ENCODE measurements at regions not wholly inside any gene's neighbourhood (a gene's known extent, or its start where the extent isn't known, plus 50 kb on each side); places are given as distances from the start of the nearest gene placed in this dataset.
"Not testable (repeated sequence)": the region's sequence is repeated elsewhere in the genome, so short reads cannot be mapped to it uniquely, and the experiment has no call there.

- peak; percentile 55 for DNase-seq (ENCODE audit: low spot score)
Observed at GRCh38 chr14:46147452-46147851, 504.1 kb downstream of the RPL10L start.

DNA sequence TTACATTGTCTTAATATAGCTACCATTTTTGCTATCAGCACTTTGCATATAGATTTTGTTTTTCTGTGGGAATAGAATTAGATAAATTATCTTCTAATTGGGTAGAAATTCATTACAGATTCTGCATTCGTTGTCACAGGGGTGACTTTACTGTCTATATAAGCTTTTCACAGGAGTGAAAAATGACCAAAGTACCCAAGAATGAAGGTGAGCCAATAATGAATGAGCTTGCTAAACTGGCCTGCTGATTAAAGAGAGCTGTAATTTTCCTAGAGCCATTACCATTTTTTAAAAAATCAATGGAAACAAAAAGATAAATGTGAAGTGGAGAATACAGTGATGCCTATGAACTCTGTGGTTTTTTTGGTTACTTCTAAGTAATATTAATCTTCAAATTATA, 504.6 kb downstream of the RPL10L start:
- no peak for DNase-seq (ENCODE audit: low spot score)

GRCh38 chr14:46140445-46140844, 511.1 kb downstream of the RPL10L start:
- no peak for DNase-seq (ENCODE audit: low spot score)

- no peak for DNase-seq (ENCODE audit: low spot score)
Observed at GRCh38 chr14:46139649-46140048, 511.9 kb downstream of the RPL10L start.

DNA sequence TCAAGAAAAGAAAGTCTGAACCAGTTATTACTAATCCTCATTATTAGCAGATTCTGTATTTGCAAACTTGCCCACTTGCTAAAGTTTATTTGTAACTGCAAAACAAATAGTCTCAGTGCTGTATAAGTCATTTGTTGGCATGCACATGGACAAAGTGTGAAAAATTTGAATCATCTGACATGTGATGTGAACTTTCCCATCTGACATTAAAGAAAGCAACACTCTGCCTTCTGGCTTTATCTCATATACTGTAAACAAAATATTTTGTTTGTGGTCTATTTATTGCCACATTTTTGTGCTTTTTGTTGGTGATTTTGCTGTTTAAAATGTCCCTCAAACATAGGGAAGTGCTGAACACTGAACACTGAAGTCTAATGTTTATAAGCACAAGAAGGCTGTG, 513.8 kb downstream of the RPL10L start:
- DNase-seq (ENCODE audit: low spot score), result no peak

- DNase-seq (ENCODE audit: low spot score), result no peak
Observed at GRCh38 chr14:46136456-46136855, 515.1 kb downstream of the RPL10L start.

GRCh38 chr14:46108228-46108627, 543.4 kb downstream of the RPL10L start:
- DNase-seq (ENCODE audit: low spot score), result no peak

GRCh38 chr14:46100901-46101300, 550.7 kb downstream of the RPL10L start:
- not testable (repeated sequence) for DNase-seq (ENCODE audit: low spot score)

- DNase-seq (ENCODE audit: low spot score), result no peak
Observed at GRCh38 chr14:46091819-46092218, 559.8 kb downstream of the RPL10L start.

DNA sequence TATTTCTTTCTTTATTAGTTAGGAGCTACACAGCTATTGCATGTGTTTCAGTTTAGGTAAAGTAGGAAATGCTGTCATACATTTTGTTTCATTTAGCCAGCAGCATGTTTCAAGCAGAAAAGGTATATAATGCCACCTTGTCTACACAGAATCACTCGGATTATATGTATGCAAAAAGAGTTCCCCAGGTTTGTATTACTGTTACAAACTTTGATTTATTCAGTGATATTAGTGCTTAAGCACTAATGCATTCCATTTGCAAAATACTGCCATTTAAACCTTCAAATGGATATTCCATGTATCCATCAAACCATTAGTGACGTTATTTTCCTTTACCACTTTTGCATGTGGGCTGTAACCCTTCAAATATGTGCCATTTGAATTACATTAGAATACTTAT, 564.0 kb downstream of the RPL10L start:
- no peak for DNase-seq (ENCODE audit: low spot score)

DNA sequence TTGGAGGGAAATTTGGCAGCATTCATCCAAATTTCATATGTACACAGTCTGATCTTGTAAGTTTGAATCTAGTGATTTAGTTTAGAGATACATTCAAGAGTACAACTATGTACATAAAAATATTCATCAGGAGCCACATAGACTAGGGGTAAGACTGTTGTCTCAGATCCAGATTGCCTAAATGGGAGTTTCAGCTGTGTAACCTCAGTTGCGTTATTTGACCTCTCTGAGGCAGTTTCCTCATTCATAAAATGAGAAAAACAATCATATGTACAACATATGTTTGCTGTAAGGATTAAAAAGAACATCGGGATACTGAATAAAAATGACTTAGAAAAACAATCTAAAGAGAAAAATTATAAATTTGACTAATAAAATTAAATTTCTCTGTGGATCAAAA, 577.5 kb downstream of the RPL10L start:
- DNase-seq (ENCODE audit: low spot score), result no peak

DNA sequence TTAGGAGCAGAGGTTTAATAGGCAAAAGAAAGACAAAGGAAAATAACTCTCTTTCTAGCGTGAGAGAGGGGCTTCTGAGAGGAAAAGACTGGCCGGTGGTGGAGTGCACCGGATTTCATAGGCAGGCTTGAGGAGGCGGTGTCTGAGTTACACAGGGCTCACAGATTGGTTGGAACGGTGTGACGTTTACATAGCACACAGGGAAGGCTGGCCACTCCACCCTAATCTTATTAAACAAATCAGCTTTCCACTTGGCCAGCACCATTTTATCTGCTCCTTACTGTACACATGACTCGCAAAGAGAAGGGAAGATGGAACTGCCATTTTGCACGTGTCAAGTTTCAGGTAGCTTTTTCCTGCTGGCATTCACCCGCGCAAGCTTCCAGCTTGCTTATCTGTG, 587.7 kb downstream of the RPL10L start:
- no peak for DNase-seq (ENCODE audit: low spot score)

DNA sequence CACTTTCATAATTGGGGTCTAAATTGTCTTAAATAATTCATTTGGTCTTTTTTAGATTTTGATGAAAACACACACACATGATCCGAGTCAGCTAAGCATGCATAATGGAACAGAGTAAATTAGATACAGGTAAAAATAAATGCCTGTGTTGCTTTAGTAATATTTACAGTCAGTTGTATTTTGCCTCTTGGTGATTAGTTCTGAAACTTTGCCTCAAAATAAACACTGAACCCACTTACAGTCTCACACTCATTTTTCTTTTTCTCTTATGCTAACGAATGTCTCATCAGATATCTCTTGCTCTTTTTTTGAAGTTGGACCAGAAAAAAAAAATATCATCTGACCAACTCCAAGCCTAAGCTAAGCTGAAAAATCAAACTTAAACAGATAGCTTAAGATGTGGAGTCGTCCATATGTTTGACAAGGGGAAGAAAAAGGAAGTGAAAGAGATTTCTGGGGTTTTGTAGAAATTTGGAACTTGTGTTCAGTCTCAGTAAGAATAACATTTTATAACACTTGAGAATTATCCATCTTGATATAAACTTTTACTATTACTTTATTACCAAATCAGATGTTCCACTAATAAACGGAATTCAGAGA, 592.5 kb downstream of the RPL10L start:
- no peak for DNase-seq (ENCODE audit: low spot score)

DNA sequence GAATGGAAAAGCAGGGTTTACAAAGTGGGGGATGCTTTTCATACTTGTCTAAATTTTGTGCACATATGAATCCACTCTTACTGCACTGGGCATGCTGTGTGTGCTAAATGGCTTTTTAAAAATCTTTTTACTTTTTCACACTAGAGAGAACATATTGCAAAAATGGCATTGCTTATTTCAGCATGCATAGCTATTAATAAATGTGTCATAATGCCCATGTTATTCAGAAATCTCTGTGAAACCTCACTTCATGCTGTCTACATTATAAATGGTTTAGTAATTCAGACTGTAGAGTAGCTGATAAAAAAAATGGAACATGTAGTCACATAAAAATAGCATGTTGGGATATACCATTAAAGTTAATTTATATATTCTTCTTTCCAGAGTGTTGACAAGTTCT, 593.8 kb downstream of the RPL10L start:
- no peak for DNase-seq (ENCODE audit: low spot score)

GRCh38 chr14:46054526-46054925, 597.1 kb downstream of the RPL10L start:
- DNase-seq (ENCODE audit: low spot score), result no peak

DNA sequence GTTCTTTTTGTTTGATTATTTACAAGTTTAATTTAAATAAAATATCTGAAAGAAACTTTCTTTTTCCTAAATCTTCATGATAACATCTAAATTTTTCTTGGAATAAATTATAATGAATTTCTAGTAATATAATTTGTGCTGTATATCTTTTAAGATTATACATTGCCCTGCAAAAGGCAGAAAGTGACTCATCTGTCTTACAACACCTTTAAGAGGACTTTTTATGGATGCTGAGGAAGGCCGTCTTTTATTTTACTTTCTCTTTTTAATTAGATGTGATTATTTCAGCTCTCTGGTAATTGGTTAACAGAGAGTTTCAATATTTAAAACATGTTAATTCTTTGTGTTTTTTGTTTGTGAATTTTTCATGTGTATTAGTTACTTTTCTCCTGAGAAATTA, 598.4 kb downstream of the RPL10L start:
- no peak for DNase-seq (ENCODE audit: low spot score)

GRCh38 chr14:46051796-46052195, 599.8 kb downstream of the RPL10L start:
- no peak for DNase-seq (ENCODE audit: low spot score)

GRCh38 chr14:46048127-46048526, 603.5 kb downstream of the RPL10L start:
- DNase-seq (ENCODE audit: low spot score), result no peak

- no peak for DNase-seq (ENCODE audit: low spot score)
Observed at GRCh38 chr14:46036099-46036498, 615.5 kb downstream of the RPL10L start.

DNA sequence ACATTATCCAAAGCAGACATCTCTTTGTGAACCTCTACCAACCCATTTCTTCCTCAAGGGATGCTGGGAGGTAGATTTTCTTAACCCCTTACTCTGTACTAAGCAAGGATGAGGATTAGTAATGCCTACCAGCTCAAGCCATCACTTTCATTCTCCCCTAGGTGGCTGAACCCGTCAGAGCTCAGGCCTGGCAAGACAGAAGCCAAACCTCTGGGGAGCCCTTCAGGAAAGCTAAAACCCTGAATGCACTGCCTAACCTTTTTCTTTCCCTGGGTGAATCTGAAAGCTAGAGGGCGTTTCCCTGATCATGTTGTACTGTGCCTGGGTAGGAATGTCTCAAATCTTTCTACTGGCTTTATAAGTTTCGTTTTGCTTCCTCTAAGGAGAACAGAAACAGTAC, 617.3 kb downstream of the RPL10L start:
- DNase-seq (ENCODE audit: low spot score), result no peak

DNA sequence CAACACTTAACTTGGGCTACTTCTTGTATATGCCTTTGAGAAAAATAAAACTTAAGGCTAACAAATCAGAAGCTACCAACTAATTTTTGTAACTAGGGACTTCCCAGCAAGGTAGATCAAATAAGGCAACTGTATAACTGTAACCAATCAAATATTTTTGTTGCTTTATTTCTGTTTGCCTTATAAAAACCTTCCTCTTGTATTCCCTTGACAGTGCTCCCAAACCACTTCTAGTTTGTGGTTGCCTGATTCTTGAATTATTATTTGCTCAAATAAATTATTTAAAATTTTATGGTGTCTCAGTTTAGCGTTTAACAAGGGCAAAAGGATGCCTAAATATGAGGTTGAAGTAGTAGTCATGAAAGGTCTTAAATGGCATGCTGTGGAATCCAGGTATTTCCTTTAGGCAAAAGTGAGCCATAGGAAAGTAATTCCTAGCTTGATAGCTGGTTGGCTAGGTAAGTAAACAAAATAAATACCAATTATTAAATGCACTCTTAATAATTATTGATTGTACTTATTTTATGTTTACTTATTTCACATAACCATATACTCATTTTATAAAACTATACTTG, 632.6 kb downstream of the RPL10L start:
- no peak for DNase-seq (ENCODE audit: low spot score)

GRCh38 chr14:46008348-46008747, 643.2 kb downstream of the RPL10L start:
- no peak for DNase-seq (ENCODE audit: low spot score)

GRCh38 chr14:45998554-45998953, 653.0 kb downstream of the RPL10L start:
- DNase-seq (ENCODE audit: low spot score), result no peak

DNA sequence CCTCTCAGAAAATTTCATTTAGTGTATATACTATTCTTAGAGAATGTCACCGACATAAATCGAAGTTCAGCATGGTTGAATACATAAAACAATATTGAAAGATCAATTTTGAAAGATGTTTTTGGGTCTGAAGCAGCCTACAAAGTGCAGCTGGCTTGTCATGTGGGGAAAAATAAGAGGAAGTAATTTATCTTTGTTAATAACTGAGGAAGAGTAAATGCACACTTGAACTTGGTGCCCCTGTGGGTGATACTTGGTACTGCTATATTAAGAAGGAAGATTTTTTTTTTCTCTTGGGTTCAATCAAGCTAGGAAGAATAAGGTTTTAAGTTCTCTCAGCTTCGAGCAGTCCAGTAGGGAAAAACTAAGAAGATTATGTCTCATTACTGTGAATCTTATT, 661.3 kb downstream of the RPL10L start:
- DNase-seq (ENCODE audit: low spot score), result no peak
